ENCODE measurements at regions not wholly inside any gene's neighbourhood (a gene's known extent, or its start where the extent isn't known, plus 50 kb on each side); places are given as distances from the start of the nearest gene placed in this dataset.

- Histone ChIP-seq H3K27ac (ENCODE audit: low read depth in 2 of 2, low read length in 2 of 2) (no peak overlapping the region), H3K27me3 (ENCODE audit: control insufficient read depth, insufficient read depth, low read length) (no peaks in the 10 kb centered on the region), H3K36me3 (ENCODE audit: control insufficient read depth in 2 of 3, insufficient read depth in 3 of 3, low read length in 3 of 3) (no peaks in the 10 kb centered on the region), H3K4me1 (ENCODE audit: control insufficient read depth in 2 of 3, insufficient read depth in 2 of 3, low read depth in 1 of 3, low read length in 3 of 3) (no peaks in the 10 kb centered on the region), H3K9me3 (ENCODE audit: control insufficient read depth in 2 of 3, insufficient read depth in 1 of 3, low read length in 3 of 3) (no peaks in the 10 kb centered on the region), H3K9ac (ENCODE audit: low read length in 3 of 3) (no peak overlapping the region), H3K4me3 (ENCODE audit: low read length in 3 of 3) (no peak overlapping the region)
- DNase-seq (no peak), FAIRE-seq (no peak)
- intact Hi-C loops (cut with DNase I) = no loop called here
- no peak for TF ChIP-seq CTCF (IDR thresholded peaks at IDR 0.05; ENCODE audit: borderline replicate concordance, extremely low read depth, insufficient read depth)
Measured at GRCh38 chr3:5729852-5730251, 542.3 kb downstream of the EDEM1 start.

- H3K27ac ChIP-seq (ENCODE audit: low read depth in 2 of 2, low read length in 2 of 2) = no peak overlapping the region
- H3K9ac ChIP-seq (ENCODE audit: low read length in 3 of 3) = no peak overlapping the region
- TF ChIP-seq CTCF (IDR thresholded peaks at IDR 0.05; ENCODE audit: borderline replicate concordance, extremely low read depth, insufficient read depth) = peak; percentile 41
- H3K4me3 ChIP-seq (ENCODE audit: low read length in 3 of 3) = no peak overlapping the region
- intact Hi-C loops (cut with DNase I) = no loop called here
- FAIRE-seq (no peak), DNase-seq (no peak)
- no peaks in the 10 kb centered on the region for H3K9me3 ChIP-seq (ENCODE audit: control insufficient read depth in 2 of 3, insufficient read depth in 1 of 3, low read length in 3 of 3)
- H3K4me1 ChIP-seq (ENCODE audit: control insufficient read depth in 2 of 3, insufficient read depth in 2 of 3, low read depth in 1 of 3, low read length in 3 of 3) = no peaks in the 10 kb centered on the region
- H3K36me3 ChIP-seq (ENCODE audit: control insufficient read depth in 2 of 3, insufficient read depth in 3 of 3, low read length in 3 of 3) = no peaks in the 10 kb centered on the region
- no peaks in the 10 kb centered on the region for H3K27me3 ChIP-seq (ENCODE audit: control insufficient read depth, insufficient read depth, low read length)
Measured at GRCh38 chr3:5731100-5731499, 543.6 kb downstream of the EDEM1 start.

- TF ChIP-seq CTCF (IDR thresholded peaks at IDR 0.05; ENCODE audit: borderline replicate concordance, extremely low read depth, insufficient read depth) = no peak
- intact Hi-C loops (cut with DNase I) = no loop called here
- DNase-seq (no peak), FAIRE-seq (no peak)
- Histone ChIP-seq H3K27ac (ENCODE audit: low read depth in 2 of 2, low read length in 2 of 2) (no peak overlapping the region), H3K36me3 (ENCODE audit: control insufficient read depth in 2 of 3, insufficient read depth in 3 of 3, low read length in 3 of 3) (no peaks in the 10 kb centered on the region), H3K4me3 (ENCODE audit: low read length in 3 of 3) (no peak overlapping the region), H3K9me3 (ENCODE audit: control insufficient read depth in 2 of 3, insufficient read depth in 1 of 3, low read length in 3 of 3) (no peaks in the 10 kb centered on the region), H3K4me1 (ENCODE audit: control insufficient read depth in 2 of 3, insufficient read depth in 2 of 3, low read depth in 1 of 3, low read length in 3 of 3) (no peaks in the 10 kb centered on the region), H3K27me3 (ENCODE audit: control insufficient read depth, insufficient read depth, low read length) (no peaks in the 10 kb centered on the region), H3K9ac (ENCODE audit: low read length in 3 of 3) (no peak overlapping the region)
Measured at GRCh38 chr3:5732081-5732480, 544.6 kb downstream of the EDEM1 start.

- H3K27me3 ChIP-seq (ENCODE audit: control insufficient read depth, insufficient read depth, low read length) = no peaks in the 10 kb centered on the region
- H3K4me3 ChIP-seq (ENCODE audit: low read length in 3 of 3) = no peak overlapping the region
- FAIRE-seq (no peak), DNase-seq (no peak)
- TF ChIP-seq CTCF (IDR thresholded peaks at IDR 0.05; ENCODE audit: borderline replicate concordance, extremely low read depth, insufficient read depth) = no peak
- no peaks in the 10 kb centered on the region for H3K9me3 ChIP-seq (ENCODE audit: control insufficient read depth in 2 of 3, insufficient read depth in 1 of 3, low read length in 3 of 3)
- intact Hi-C loops (cut with DNase I) = no loop called here
- no peak overlapping the region for H3K9ac ChIP-seq (ENCODE audit: low read length in 3 of 3)
- no peaks in the 10 kb centered on the region for H3K36me3 ChIP-seq (ENCODE audit: control insufficient read depth in 2 of 3, insufficient read depth in 3 of 3, low read length in 3 of 3)
- no peak overlapping the region for H3K27ac ChIP-seq (ENCODE audit: low read depth in 2 of 2, low read length in 2 of 2)
- H3K4me1 ChIP-seq (ENCODE audit: control insufficient read depth in 2 of 3, insufficient read depth in 2 of 3, low read depth in 1 of 3, low read length in 3 of 3) = no peaks in the 10 kb centered on the region
Measured at GRCh38 chr3:5733995-5734394, 546.5 kb downstream of the EDEM1 start.

Measured in kidney (tissue), 13 donors.